AG09309 (cell line): ENCODE measurements at regions not wholly inside any gene's neighbourhood (a gene's known extent, or its start where the extent isn't known, plus 50 kb on each side); places are given as distances from the start of the nearest gene placed in this dataset.

Experiments used
- DNase-seq: peaks from one replicate; pipeline ENCODE4 v3.0.0-alpha.2; 2010; ENCODE audit warnings: low read depth
- H3K4me3 ChIP-seq: 2 replicates; pipeline ENCODE4 v1.5.1; 2011; ENCODE audit warnings: mild to moderate bottlenecking, low read depth, low read length, moderate library complexity; ENCODE audit not compliant: control insufficient read depth
- TF ChIP-seq, protein P1 (sequence below): IDR thresholded peaks from 2 replicates; pipeline ENCODE4 v1.5.1; 2011; ENCODE audit warnings: mild to moderate bottlenecking, low read depth, low read length, inconsistent platforms; ENCODE audit not compliant: insufficient read depth, control insufficient read depth; ENCODE audit errors: missing control alignments

DNA sequence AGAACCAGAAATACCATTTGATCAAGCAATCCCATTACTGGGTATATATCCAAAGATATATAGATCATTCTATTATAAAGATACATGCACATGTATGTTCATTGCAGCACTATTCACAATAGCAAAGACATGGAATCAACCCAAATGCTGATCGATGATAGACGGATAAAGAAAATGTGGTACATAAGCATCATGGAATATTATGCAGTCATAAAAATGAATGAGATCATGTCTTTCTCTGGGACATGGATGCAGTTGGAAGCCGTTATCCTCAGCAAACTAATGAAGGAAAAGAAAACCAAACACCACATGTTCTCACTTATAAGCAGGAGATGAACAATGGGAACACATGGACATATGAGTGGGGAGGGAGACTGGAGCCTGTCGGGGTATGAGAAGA is 1540.9 kb upstream of the MIR17HG start:
- no peak for DNase-seq
- H3K4me3 ChIP-seq: no peak overlapping the region
- TF ChIP-seq, protein P1, sequence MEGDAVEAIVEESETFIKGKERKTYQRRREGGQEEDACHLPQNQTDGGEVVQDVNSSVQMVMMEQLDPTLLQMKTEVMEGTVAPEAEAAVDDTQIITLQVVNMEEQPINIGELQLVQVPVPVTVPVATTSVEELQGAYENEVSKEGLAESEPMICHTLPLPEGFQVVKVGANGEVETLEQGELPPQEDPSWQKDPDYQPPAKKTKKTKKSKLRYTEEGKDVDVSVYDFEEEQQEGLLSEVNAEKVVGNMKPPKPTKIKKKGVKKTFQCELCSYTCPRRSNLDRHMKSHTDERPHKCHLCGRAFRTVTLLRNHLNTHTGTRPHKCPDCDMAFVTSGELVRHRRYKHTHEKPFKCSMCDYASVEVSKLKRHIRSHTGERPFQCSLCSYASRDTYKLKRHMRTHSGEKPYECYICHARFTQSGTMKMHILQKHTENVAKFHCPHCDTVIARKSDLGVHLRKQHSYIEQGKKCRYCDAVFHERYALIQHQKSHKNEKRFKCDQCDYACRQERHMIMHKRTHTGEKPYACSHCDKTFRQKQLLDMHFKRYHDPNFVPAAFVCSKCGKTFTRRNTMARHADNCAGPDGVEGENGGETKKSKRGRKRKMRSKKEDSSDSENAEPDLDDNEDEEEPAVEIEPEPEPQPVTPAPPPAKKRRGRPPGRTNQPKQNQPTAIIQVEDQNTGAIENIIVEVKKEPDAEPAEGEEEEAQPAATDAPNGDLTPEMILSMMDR: no peak

DNA sequence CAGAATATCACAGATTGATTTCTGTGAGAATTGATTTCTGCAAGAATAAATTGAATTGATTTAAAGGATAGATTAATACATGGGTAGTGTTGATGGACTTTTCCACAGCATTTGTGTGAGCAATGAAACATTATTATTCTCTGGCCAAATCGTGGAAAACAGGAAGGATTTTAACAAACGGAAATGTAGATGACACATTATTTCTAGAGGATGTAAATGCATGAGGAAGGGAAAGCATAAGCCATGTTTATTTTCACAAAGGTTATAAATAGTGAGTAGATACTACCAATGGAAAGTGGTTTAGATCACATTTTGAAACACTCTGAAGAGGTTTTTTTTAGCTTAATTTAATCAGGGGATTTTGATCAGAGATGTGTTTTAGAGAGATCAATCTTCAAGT is 1534.6 kb upstream of the MIR17HG start:
- no peak for DNase-seq
- H3K4me3 ChIP-seq: no peak overlapping the region
- TF ChIP-seq, protein P1: no peak

DNA sequence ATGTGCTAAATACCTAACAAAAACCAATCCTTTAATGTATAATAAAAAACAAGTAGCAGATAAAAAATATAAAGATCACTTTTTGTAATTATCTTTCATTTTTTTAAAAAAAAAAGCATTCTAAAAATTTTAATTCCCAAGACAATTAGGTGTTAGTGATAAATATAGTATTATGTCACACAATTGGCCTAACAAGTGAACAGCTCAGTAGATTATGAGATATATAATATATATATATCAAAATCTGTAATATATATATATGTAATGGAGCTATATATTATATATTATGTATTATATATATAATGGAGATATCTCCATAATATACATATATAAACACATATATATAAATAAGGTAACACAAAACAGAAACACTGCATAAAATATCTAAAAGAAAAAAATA is 1531.1 kb upstream of the MIR17HG start:
- no peak overlapping the region for H3K4me3 ChIP-seq
- DNase-seq: no peak
- TF ChIP-seq, protein P1: no peak

DNA sequence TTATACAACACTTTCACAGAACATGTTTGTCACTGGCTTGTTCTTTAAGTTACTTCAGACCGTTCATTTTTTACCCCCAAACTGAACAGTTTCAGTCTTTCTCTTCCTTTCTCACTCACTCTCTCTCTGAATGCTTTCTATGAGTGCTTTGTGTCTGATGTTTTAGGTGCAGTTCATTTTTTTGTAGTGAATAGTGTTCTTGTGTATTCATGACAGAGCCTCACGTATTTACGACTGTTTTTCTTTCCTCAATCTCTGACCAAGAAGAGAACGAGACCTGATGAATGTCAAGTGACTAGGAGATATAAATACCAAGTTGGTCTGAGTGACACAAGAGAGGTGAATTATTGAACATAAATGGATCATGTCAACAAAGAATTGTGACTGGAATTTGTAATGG is 1525.0 kb upstream of the MIR17HG start:
- no peak overlapping the region for H3K4me3 ChIP-seq
- DNase-seq: no peak
- TF ChIP-seq, protein P1: no peak

DNA sequence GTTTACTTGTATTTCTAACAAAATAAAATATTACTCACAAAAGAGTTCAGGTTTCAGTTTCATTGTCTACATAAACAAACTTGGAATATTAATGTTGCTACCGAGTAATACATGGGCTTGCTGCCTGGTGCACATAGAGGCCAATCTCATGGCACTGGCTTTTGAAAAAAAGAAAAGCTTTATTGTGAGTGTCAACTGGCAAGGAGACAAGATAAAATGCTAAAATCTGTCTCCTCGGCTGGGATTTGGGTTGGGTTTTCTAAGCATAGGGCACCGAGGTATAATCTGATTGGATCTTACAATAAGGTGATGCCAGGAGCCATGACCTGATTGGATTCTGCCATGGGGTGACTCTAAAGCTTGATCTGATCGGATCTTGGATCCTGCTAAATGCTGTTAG is 1519.9 kb upstream of the MIR17HG start:
- TF ChIP-seq, protein P1: no peak
- H3K4me3 ChIP-seq: no peak overlapping the region
- no peak for DNase-seq

DNA sequence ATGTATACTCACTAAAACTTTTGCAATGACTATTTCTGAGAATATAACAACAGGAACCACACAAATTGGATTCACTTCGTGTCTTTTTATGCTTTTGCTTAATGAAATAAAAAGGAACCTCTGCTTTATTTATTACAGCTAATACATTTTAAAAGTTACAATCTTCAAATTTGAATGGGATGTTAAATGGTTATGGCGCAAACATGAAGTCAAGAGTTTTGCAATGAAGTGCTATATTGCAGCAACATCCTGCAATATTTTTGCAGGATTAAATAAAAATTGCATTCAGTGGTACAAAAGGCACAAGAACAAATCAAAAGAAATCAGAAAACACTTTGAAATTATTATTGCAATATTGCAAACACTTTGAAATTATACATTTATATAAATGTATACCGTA is 1519.0 kb upstream of the MIR17HG start:
- TF ChIP-seq, protein P1: no peak
- no peak overlapping the region for H3K4me3 ChIP-seq
- no peak for DNase-seq

DNA sequence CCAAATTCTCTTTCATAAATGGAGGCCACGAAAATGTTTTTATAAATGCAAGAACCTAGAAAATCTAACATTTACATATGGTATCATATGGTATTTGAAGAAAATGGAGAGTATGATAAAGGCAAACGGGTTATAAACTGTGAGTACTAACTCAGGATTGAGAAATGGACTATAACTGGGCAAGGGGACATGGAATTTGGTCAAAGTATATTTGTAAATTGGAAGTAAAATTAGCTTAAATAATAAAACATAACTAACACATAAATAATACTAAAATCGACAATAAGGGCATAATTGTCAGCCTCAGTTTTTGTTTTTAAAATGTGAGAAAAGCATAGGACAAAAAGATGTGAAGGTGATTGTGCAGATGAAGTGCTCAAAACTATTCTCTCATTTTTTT is 1516.3 kb upstream of the MIR17HG start:
- DNase-seq: no peak
- TF ChIP-seq, protein P1: no peak
- H3K4me3 ChIP-seq: no peak overlapping the region
